ENCODE measurements at regions not wholly inside any gene's neighbourhood (a gene's known extent, or its start where the extent isn't known, plus 50 kb on each side); places are given as distances from the start of the nearest gene placed in this dataset.
"Not testable (repeated sequence)": the region's sequence is repeated elsewhere in the genome, so short reads cannot be mapped to it uniquely, and the experiment has no call there.

DNA sequence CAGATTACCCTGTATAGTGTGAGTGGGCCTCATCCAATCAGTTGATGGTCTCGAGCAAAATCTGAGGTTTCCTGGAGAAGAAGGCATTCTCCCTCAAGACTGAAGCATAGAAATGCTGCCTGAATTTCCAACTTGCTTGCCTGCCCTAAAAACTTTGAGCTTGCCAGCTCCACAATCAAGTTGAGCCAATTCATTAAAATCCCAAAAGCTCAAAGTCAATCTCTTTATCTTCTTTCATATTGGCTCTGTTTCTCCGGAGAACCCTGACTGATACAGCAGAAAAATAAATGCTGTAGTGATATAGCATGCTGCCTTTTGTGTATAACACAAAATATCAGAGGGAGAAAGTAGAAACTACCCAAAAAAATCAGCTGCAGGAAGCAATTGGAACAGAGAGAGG lies 72.5 kb upstream of the NMUR2 start:
- no peaks in the 10 kb centered on the region for H3K4me1 Mint-ChIP-seq (ENCODE audit: insufficient read depth, unreplicated experiment)
- no TSS peak for BruUV-seq (replicated peaks)
- H3K27ac Mint-ChIP-seq (ENCODE audit: low read depth, unreplicated experiment), result no peak overlapping the region
- no peaks in the 10 kb centered on the region for H3K9me3 Mint-ChIP-seq (ENCODE audit: unreplicated experiment)
- no peak overlapping the region for H3K4me3 Mint-ChIP-seq (ENCODE audit: unreplicated experiment)
- TF ChIP-seq, protein P1, sequence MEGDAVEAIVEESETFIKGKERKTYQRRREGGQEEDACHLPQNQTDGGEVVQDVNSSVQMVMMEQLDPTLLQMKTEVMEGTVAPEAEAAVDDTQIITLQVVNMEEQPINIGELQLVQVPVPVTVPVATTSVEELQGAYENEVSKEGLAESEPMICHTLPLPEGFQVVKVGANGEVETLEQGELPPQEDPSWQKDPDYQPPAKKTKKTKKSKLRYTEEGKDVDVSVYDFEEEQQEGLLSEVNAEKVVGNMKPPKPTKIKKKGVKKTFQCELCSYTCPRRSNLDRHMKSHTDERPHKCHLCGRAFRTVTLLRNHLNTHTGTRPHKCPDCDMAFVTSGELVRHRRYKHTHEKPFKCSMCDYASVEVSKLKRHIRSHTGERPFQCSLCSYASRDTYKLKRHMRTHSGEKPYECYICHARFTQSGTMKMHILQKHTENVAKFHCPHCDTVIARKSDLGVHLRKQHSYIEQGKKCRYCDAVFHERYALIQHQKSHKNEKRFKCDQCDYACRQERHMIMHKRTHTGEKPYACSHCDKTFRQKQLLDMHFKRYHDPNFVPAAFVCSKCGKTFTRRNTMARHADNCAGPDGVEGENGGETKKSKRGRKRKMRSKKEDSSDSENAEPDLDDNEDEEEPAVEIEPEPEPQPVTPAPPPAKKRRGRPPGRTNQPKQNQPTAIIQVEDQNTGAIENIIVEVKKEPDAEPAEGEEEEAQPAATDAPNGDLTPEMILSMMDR (IDR thresholded peaks at IDR 0.05; ENCODE audit: unreplicated experiment), result no peak
- POLR2A ChIA-PET, result no interaction called here
- no peaks in the 10 kb centered on the region for H3K36me3 Mint-ChIP-seq (ENCODE audit: insufficient read depth, unreplicated experiment)
- CTCF ChIA-PET, result interaction anchor here (0.6 to 0.8 kb wide), 2 partner anchors 28 to 37 kb away, joined by 3 read pairs; no protein-coding TSS in a partner anchor
- H3K27me3 Mint-ChIP-seq (ENCODE audit: insufficient read depth, unreplicated experiment), result peaks cover 12% of the 10 kb centered on the region
- DNase-seq (ENCODE audit: unreplicated experiment), result no peak
- intact Hi-C loops (cut with micrococcal nuclease), result no loop called here

DNA sequence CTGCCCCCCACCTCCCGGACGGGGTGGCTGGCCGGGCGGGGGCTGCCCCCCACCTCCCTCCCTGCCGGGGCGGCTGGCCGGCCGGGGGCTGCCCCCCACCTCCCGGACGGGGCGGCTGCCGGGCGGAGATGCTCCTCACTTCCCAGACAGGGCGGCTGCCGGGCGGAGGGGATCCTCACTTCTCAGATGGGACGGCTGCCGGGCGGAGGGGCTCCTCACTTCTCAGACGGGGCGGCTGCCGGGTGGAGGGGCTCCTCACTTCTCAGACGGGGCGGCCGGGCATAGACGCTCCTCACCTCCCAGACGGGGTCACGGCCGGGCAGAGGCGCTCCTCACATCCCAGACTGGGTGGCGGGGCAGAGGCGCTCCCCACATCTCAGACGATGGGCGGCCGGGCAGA lies 74.8 kb upstream of the NMUR2 start:
- intact Hi-C loops (cut with micrococcal nuclease); CTCF ChIA-PET; H3K36me3 Mint-ChIP-seq (ENCODE audit: insufficient read depth, unreplicated experiment); DNase-seq (ENCODE audit: unreplicated experiment); H3K27ac Mint-ChIP-seq (ENCODE audit: low read depth, unreplicated experiment); H3K4me3 Mint-ChIP-seq (ENCODE audit: unreplicated experiment); H3K9me3 Mint-ChIP-seq (ENCODE audit: unreplicated experiment); H3K4me1 Mint-ChIP-seq (ENCODE audit: insufficient read depth, unreplicated experiment); POLR2A ChIA-PET; H3K27me3 Mint-ChIP-seq (ENCODE audit: insufficient read depth, unreplicated experiment); BruUV-seq (replicated peaks): not testable (repeated sequence)

DNA sequence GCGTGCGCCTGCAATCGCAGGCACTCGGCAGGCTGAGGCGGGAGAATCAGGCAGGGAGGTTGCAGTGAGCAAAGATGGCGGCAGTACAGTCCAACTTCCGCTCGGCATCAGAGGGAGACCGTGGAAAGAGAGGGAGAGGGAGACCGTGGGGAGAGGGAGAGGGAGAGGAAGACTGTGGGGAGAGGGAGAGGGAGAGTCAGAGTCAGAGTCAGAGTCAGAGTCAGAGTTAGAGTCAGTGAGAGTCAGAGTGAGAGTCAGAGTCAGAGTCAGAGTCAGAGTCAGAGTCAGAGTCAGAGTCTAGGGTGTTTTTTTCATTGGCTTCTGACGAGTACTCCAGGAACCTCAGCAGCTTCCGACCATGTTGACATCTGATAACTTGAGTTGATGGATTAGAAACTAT lies 75.6 kb upstream of the NMUR2 start:
- H3K9me3 Mint-ChIP-seq (ENCODE audit: unreplicated experiment); POLR2A ChIA-PET; H3K36me3 Mint-ChIP-seq (ENCODE audit: insufficient read depth, unreplicated experiment); BruUV-seq (replicated peaks); DNase-seq (ENCODE audit: unreplicated experiment); H3K27ac Mint-ChIP-seq (ENCODE audit: low read depth, unreplicated experiment); H3K27me3 Mint-ChIP-seq (ENCODE audit: insufficient read depth, unreplicated experiment); H3K4me1 Mint-ChIP-seq (ENCODE audit: insufficient read depth, unreplicated experiment); intact Hi-C loops (cut with micrococcal nuclease); CTCF ChIA-PET; H3K4me3 Mint-ChIP-seq (ENCODE audit: unreplicated experiment): not testable (repeated sequence)

GRCh38 chr5:152487130-152487529 lies 82.1 kb upstream of the NMUR2 start:
- CTCF ChIA-PET, result interaction anchor here (0.7 to 1.8 kb wide), 3 partner anchors 18 to 826 kb away, joined by 3 to 12 read pairs (median 5); no protein-coding TSS in a partner anchor

GRCh38 chr5:152488869-152489268 lies 83.8 kb upstream of the NMUR2 start:
- TF ChIP-seq, protein P1 (IDR thresholded peaks at IDR 0.05; ENCODE audit: unreplicated experiment), result no peak
- no peak overlapping the region for H3K4me3 Mint-ChIP-seq (ENCODE audit: unreplicated experiment)
- DNase-seq (ENCODE audit: unreplicated experiment), result no peak
- intact Hi-C loops (cut with micrococcal nuclease), result no loop called here
- POLR2A ChIA-PET, result no interaction called here
- H3K9me3 Mint-ChIP-seq (ENCODE audit: unreplicated experiment), result no peaks in the 10 kb centered on the region
- no peak overlapping the region for H3K27ac Mint-ChIP-seq (ENCODE audit: low read depth, unreplicated experiment)
- no peaks in the 10 kb centered on the region for H3K27me3 Mint-ChIP-seq (ENCODE audit: insufficient read depth, unreplicated experiment)
- CTCF ChIA-PET, result interaction anchor here (0.6 kb wide), 1 partner anchor 25 kb away, joined by 6 read pairs; no protein-coding TSS in a partner anchor
- BruUV-seq (replicated peaks), result no TSS peak
- no peaks in the 10 kb centered on the region for H3K36me3 Mint-ChIP-seq (ENCODE audit: insufficient read depth, unreplicated experiment)
- H3K4me1 Mint-ChIP-seq (ENCODE audit: insufficient read depth, unreplicated experiment), result no peaks in the 10 kb centered on the region

More at GRCh38 chr5:152487130-152487529, 82.1 kb upstream of the NMUR2 start:
- no peak for DNase-seq (ENCODE audit: unreplicated experiment)
- TF ChIP-seq, protein P1 (IDR thresholded peaks at IDR 0.05; ENCODE audit: unreplicated experiment), result no peak
- no TSS peak for BruUV-seq (replicated peaks)
- no peaks in the 10 kb centered on the region for H3K36me3 Mint-ChIP-seq (ENCODE audit: insufficient read depth, unreplicated experiment)
- H3K4me1 Mint-ChIP-seq (ENCODE audit: insufficient read depth, unreplicated experiment), result no peaks in the 10 kb centered on the region
- H3K27ac Mint-ChIP-seq (ENCODE audit: low read depth, unreplicated experiment), result no peak overlapping the region
- H3K27me3 Mint-ChIP-seq (ENCODE audit: insufficient read depth, unreplicated experiment), result no peaks in the 10 kb centered on the region
- POLR2A ChIA-PET, result interaction anchor here (0.7 kb wide), 1 partner anchor 1539 kb away, joined by 3 read pairs; no protein-coding TSS in a partner anchor
- no peak overlapping the region for H3K4me3 Mint-ChIP-seq (ENCODE audit: unreplicated experiment)
- no peaks in the 10 kb centered on the region for H3K9me3 Mint-ChIP-seq (ENCODE audit: unreplicated experiment)
- intact Hi-C loops (cut with micrococcal nuclease), result no loop called here
